ENCODE measurements at regions not wholly inside any gene's neighbourhood (a gene's known extent, or its start where the extent isn't known, plus 50 kb on each side); places are given as distances from the start of the nearest gene placed in this dataset.

GRCh38 chr21:8990326-8991087 is 1530.9 kb upstream of the TPTE start:
- TF ChIP-seq RCOR1 (IDR thresholded peaks at IDR 0.05; ENCODE audit: low read length) (no peak), RAD21 (IDR thresholded peaks at IDR 0.05; ENCODE audit: low read length) (no peak), EP300 (IDR thresholded peaks at IDR 0.05; ENCODE audit: borderline replicate concordance in 1 of 2, low read depth in 1 of 2, low read length in 1 of 2) (no peak), POLR2AphosphoS5 (IDR thresholded peaks at IDR 0.05; ENCODE audit: low read depth, low read length) (no peak), EZH2phosphoT487 (IDR thresholded peaks at IDR 0.05; ENCODE audit: borderline replicate concordance, low read depth) (no peak), FOSL2 (IDR thresholded peaks at IDR 0.05; ENCODE audit: borderline replicate concordance, low read depth) (no peak), USF1 (IDR thresholded peaks at IDR 0.05; ENCODE audit: borderline replicate concordance, low read depth) (no peak)
- TF ChIP-seq, protein P1, sequence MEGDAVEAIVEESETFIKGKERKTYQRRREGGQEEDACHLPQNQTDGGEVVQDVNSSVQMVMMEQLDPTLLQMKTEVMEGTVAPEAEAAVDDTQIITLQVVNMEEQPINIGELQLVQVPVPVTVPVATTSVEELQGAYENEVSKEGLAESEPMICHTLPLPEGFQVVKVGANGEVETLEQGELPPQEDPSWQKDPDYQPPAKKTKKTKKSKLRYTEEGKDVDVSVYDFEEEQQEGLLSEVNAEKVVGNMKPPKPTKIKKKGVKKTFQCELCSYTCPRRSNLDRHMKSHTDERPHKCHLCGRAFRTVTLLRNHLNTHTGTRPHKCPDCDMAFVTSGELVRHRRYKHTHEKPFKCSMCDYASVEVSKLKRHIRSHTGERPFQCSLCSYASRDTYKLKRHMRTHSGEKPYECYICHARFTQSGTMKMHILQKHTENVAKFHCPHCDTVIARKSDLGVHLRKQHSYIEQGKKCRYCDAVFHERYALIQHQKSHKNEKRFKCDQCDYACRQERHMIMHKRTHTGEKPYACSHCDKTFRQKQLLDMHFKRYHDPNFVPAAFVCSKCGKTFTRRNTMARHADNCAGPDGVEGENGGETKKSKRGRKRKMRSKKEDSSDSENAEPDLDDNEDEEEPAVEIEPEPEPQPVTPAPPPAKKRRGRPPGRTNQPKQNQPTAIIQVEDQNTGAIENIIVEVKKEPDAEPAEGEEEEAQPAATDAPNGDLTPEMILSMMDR (IDR thresholded peaks at IDR 0.05) = no peak
- TF ChIP-seq, protein P2, sequence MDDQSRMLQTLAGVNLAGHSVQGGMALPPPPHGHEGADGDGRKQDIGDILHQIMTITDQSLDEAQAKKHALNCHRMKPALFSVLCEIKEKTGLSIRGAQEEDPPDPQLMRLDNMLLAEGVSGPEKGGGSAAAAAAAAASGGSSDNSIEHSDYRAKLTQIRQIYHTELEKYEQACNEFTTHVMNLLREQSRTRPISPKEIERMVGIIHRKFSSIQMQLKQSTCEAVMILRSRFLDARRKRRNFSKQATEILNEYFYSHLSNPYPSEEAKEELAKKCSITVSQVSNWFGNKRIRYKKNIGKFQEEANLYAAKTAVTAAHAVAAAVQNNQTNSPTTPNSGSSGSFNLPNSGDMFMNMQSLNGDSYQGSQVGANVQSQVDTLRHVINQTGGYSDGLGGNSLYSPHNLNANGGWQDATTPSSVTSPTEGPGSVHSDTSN (IDR thresholded peaks at IDR 0.05) = no peak

Measured in SK-N-SH (cell line).